LNCaP clone FGC (cell line): ENCODE measurements at regions not wholly inside any gene's neighbourhood (a gene's known extent, or its start where the extent isn't known, plus 50 kb on each side); places are given as distances from the start of the nearest gene placed in this dataset.

Source experiments
- DNase-seq: peaks from one replicate; pipeline ENCODE4 v3.0.0-alpha.2; 2011; ENCODE audit warnings: low read depth
- H3K4me3 ChIP-seq: 2 replicates; pipeline ENCODE4 v1.5.1; 2011; ENCODE audit warnings: mild to moderate bottlenecking, low read depth, low read length, control low read depth
- TF ChIP-seq, protein P1 (sequence below): IDR thresholded peaks from 2 replicates; pipeline ENCODE4 v1.5.1; 2012; ENCODE audit warnings: mild to moderate bottlenecking; ENCODE audit not compliant: control insufficient read depth, insufficient read depth; ENCODE audit errors: extremely low read depth

GRCh38 chr20:12702312-12702711 lies 306.5 kb upstream of the SPTLC3 start:
- no peak overlapping the region for H3K4me3 ChIP-seq
- TF ChIP-seq, protein P1, sequence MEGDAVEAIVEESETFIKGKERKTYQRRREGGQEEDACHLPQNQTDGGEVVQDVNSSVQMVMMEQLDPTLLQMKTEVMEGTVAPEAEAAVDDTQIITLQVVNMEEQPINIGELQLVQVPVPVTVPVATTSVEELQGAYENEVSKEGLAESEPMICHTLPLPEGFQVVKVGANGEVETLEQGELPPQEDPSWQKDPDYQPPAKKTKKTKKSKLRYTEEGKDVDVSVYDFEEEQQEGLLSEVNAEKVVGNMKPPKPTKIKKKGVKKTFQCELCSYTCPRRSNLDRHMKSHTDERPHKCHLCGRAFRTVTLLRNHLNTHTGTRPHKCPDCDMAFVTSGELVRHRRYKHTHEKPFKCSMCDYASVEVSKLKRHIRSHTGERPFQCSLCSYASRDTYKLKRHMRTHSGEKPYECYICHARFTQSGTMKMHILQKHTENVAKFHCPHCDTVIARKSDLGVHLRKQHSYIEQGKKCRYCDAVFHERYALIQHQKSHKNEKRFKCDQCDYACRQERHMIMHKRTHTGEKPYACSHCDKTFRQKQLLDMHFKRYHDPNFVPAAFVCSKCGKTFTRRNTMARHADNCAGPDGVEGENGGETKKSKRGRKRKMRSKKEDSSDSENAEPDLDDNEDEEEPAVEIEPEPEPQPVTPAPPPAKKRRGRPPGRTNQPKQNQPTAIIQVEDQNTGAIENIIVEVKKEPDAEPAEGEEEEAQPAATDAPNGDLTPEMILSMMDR: no peak
- no peak for DNase-seq

- TF ChIP-seq, protein P1: no peak
- no peak overlapping the region for H3K4me3 ChIP-seq
- DNase-seq: no peak
Observed at GRCh38 chr20:12715371-12715770, 293.4 kb upstream of the SPTLC3 start.

- no peak for DNase-seq
- H3K4me3 ChIP-seq: no peak overlapping the region
- TF ChIP-seq, protein P1: no peak
Observed at GRCh38 chr20:12715991-12716680, 292.6 kb upstream of the SPTLC3 start.

- DNase-seq: no peak
- H3K4me3 ChIP-seq: no peak overlapping the region
- TF ChIP-seq, protein P1: no peak
Observed at GRCh38 chr20:12717061-12717460, 291.7 kb upstream of the SPTLC3 start.

DNA sequence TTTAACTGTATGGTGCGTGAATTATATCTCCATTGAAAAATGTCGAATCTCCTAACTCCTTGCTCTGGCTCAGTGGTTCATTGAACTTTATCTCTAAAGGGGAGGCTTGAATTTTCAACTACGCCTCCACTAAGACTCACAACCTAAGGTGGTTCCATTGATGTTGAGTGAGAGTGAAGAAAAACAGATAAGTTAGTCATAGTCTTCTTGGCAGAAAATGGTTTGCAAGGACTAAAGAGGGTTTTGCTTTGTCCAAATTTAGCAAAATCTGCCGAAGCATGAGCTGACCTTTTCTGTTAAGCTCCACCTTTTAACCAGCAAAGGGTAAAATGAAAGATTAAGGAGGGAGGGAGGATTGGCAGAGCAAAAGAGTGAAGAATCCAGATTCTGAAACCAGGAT lies 290.2 kb upstream of the SPTLC3 start:
- DNase-seq: no peak
- H3K4me3 ChIP-seq: no peak overlapping the region
- TF ChIP-seq, protein P1: no peak

- no peak for DNase-seq
- H3K4me3 ChIP-seq: no peak overlapping the region
- TF ChIP-seq, protein P1: no peak
Observed at GRCh38 chr20:12721636-12722035, 287.1 kb upstream of the SPTLC3 start.

DNA sequence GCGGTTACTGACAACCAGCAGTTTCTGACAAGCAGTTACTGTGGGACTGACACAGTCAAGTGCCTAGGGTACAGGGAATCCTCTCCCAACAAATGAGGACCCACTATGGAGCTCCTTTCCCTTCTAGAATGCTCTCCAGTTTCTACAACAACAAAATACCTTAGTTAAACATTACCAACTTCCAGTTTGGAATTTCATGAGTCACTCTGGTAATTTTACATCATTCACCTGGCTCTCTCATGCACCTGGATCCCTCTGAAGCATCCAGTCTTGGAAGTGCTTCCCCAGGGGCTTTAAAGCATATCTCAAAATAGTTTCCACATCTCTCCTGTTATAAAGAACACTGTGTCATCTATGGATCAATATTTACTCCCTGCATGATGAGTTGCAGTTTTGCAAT lies 286.7 kb upstream of the SPTLC3 start:
- no peak for DNase-seq
- no peak overlapping the region for H3K4me3 ChIP-seq
- TF ChIP-seq, protein P1: no peak
